Activated effector memory CD4-positive, alpha-beta T cell treated with Interleukin-2 at 50 U/mL for 16 hours (primary cell): ENCODE measurements at regions not wholly inside any gene's neighbourhood (a gene's known extent, or its start where the extent isn't known, plus 50 kb on each side); places are given as distances from the start of the nearest gene placed in this dataset.

Experiments
- DNase-seq: peaks from one replicate; pipeline ENCODE4 v3.0.0-alpha.2; 2020

DNA sequence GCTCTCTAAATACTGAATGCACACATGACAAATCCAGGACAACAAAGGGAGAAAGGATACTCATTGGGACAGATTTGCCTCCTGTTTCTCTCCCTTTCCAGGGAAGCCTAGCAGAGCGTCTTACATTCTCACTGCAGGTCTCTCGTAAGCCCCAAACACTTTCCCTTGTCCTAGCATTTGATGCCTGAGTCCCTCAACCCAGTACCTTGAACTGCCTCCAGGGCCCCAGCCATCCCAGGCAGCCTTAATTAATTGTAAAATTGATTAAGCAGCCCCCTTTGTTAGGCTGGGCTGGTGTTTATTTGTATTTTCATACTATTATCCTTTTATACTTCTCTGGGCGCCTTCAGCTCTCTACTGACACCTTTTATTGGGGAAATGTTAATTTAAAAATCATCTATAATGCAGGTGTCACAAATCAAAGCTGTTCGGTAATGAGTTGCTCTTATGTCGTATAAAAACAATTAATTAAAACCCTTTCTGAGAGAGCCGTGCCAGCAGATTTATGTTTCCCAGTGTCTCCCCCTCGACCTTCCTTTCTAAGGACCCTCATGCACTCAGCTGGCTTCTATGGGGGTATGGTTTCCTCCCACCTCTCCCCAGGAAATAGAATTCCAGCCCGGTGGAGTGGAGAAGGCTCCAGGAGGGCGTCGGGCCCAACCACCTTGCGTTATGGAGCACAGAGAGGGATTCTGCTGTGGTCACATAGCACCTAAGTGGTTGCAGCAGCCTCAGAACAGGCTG lies 243.8 kb downstream of the RPS24 start:
- DNase-seq, result no peak

DNA sequence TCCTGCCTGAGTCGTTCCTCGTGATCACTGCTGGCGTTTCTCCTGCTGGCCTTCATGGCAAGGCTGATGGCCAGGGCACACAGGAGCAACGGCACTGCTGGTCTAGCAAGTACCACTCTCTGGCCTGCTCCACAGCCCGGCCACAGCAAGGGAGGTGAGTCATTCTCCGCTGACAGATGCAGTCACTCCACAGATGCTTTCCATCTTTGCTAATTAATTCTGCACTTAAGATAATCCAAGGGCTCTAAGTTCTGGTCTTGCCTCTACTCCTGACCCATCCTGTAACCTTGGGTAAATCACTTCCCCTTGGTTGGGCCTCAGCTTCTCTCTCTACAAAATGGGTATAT lies 244.4 kb downstream of the RPS24 start:
- DNase-seq, result no peak

DNA sequence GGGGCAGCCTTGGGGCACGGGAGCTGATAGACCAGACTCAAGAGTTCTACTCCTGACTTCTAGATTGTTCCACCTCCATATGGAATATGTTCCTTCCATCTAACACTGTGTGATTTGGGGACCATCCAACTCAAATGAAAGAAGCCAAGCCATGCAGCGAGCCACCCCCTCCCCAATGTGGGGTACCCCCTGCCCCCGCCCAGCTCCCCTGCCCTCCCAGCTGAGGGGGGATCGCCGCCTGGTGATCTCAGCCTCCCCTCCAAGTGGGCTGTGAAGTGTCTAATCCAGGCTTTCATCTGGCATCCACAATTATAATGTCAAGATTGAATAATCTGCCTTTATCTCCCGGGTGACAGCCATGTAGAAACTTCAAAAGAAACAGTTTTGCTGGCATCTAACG lies 246.1 kb downstream of the RPS24 start:
- DNase-seq, result no peak

DNA sequence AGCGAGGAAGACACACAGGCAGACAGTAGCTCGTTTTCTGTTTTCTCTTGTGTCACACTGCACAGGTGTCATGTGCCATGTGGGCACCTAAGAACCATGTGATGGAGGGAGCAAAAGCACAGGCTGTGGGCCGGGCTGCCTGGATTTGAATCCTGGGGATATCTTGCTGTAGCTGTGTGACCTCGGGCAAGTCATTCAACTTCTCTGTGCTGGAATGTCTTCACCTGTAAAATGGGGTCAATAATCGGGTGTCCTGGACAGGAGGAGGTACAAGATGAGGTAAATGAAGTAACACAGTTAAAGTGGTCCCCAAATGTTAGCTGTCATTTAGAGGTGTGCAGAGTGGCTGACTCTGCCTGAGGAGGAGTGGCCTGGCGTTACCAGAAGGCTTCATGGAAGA lies 246.9 kb downstream of the RPS24 start:
- no peak for DNase-seq

DNA sequence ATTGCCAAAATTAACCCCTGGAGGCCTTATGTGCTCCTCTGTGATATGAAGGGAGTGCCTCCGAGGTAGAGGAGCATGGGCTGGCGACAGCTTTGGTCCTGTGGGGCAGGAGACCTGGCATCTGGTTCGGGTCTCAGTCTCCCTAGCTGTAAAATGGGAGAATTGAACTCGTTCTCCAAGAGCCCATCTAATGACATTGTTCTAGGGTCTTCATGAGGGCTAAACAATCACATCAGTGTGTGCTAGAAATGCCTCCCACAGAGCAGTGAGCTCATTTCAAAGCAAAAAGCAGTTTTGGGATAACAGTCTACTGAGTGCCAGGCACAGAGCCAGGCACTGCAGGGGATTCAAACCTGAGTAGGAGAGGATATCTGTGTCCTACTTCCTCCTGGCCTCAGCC lies 248.0 kb downstream of the RPS24 start:
- no peak for DNase-seq

DNA sequence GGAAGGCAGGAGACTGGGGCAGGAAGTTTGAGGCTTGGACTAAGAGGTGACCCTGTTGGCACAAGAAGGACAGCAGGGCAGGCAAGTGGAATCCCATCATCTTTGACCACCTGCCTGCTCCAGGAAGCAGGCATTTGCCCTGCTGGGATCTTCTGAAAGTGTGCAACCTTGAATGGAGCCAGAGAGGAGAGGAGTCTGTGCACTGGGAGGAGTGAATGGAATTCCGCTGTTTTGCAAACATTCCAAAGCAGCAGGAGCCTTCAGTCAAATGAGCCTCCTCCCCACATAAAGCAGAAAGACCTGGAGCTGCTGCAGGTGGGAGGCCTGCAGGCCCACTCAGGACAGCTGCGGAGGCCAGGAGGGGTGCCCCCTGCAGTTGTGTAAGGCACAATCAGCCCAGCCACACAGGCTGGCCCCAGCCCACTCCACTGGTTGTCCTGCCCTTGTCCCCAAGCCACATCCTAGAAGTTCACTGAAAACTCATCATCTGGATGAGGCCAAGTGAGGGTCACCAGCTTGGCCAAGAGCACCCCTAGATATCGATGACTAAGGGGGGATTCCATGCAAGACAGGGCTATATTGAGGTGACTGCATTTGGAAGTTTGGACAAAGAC lies 249.5 kb downstream of the RPS24 start:
- no peak for DNase-seq

DNA sequence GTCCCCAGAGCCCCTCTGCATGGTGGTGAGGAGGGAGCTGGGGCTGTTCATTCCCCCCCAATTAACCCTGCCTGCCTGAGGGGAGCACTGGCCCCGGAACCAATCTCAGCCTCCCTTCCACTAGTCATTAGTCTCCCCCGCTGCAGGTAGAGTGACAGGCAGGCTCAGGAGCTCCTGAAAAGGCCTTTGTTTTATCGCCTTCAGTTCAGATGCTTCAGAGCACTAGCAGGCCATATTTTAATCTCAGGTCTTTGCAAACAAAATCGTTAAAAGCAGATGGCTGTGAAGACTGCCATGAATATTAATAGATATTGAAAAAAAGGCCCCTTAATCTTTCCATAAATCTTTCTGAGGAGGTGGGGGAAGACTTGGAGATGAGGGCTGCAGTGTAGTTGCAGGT lies 250.7 kb downstream of the RPS24 start:
- no peak for DNase-seq

DNA sequence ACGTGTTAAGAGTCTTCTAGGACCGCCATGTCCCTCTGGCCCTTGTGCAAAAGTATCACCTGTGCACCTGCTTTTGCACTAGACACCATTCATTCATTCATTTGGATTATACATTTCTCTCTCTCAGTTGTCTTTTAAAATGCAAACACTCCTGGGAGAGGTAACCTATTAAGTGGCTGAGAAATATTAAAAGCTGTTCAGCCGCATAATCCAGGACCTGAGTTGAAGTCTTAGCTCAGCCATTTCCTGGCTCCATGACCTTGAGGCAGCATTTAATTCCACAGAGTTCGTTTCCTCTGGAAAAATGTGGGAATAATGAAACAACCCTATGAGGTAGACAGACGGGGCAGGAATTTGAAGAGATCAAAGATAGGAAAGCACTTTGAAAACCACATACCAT lies 251.6 kb downstream of the RPS24 start:
- DNase-seq, result no peak

DNA sequence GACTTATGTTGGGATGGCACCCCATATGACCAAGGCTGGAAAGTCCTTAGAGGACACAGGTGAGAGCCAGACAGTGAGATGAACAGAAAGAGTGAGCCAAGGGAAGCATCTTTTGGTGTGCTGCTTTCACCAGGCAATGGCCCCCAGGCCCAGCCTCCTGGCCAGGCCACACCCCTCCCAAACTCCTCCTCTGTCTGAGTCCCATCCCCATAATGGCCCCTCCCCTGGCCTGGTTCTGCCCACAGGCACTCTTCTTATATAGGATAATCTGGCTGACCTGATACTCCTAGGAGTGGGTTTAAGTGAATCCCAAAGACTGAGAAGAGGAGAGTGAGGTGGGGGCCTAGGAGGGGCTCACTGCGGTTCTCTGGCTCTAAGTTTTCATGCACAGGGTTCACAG lies 252.5 kb downstream of the RPS24 start:
- DNase-seq, result no peak

DNA sequence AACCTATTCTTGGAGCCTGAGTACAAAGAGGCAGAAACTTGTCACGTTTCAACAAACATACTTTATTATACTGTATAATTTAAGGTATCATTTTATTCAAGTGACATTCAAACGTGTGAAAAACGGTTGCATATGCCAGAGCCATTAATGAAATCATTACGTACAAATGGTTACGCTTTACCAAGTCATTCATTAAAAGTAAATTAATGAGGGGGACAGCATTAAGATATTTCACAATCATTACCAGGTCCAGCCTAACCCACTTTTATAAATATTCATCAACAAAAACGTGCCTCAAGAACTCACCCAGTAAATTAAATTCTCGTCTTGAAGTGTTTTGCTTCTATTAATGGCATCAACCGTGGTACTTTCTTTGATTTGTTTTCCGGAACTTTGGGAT lies 253.0 kb downstream of the RPS24 start:
- DNase-seq, result no peak

DNA sequence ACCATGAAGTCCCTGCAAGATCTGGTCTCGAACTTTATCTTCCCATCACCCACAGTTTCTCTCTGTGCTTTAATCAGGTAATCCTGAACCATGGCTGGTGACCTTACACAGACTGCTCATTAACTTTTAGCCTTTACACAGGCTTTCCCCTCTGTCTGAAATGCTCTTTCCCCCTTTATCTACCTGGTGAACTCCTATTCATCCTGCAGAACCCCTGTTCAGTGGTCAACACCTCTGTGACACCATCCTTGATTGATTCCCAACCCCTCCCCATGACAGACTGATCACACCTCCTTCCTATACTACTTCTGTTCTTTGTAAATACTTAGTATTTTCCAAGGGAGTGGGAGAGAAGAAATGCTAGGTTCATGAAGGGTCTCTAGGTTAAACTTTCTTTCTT lies 254.0 kb downstream of the RPS24 start:
- no peak for DNase-seq

DNA sequence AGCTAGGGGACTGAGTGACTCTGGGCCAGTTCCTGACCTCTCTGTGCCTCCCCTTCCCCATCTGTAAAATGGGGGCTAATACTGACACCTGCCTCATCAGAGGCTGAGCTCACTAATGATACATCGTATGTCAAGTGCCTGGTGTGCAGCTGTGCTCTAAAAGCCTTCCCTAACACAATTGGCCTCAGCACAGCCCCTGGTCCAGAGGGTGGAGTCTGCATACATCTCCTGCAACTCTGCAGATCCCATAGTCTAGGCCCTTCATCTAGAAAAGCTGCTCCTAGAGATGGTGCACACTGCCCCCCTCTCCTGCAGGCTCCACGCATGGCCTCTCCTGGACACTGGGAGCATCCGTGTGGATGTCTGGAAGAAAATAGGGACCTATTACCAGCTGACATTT lies 255.0 kb downstream of the RPS24 start:
- DNase-seq, result no peak

DNA sequence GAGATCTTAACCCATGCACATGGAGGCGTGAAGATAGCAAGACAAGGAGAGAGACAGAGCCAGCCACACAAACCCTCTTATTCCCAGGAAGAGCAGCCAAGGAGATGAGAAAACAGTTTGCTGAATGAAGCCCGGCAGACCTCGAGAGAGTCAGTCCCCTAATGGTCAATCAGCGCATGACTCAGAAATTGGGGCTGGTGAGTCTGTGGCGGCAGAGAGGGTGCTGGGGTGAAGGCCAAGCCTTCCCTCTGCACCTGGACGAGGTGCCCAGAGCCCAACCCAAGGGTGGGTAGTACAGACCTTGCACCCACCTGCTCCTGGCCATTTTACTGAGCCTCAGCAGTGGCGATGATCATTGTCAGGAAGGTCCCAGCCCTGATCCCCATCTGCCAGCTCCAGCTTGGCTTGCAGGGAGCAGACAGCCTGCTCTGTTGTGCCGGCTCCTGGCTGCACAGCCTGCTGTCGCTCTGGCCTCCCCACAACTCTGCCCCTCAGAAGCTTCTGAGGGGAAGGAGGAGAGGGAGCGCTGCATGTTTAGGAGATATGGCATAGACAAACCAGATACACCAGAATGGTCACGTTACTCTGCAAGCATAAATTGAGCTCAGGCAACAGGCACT lies 256.6 kb downstream of the RPS24 start:
- DNase-seq, result no peak

DNA sequence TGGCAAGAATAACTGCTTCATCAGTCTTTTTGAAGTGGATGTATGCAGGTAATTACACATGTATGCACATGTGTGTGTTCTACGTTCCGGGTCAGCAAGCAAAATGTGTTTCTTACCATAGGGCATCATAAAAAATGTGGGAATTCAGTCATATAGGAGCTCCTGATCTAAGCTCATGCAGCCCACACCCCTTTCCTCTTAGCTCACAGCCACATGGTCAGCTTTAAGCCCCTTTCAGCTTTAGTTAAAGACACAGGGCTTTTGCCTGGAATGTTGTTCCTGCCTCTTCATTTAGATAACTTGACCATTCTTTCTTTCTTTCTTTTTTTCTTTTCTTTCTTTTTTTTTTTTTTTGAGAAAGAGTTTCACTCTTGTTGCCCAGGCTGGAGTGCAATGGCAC lies 258.1 kb downstream of the RPS24 start:
- DNase-seq, result no peak

DNA sequence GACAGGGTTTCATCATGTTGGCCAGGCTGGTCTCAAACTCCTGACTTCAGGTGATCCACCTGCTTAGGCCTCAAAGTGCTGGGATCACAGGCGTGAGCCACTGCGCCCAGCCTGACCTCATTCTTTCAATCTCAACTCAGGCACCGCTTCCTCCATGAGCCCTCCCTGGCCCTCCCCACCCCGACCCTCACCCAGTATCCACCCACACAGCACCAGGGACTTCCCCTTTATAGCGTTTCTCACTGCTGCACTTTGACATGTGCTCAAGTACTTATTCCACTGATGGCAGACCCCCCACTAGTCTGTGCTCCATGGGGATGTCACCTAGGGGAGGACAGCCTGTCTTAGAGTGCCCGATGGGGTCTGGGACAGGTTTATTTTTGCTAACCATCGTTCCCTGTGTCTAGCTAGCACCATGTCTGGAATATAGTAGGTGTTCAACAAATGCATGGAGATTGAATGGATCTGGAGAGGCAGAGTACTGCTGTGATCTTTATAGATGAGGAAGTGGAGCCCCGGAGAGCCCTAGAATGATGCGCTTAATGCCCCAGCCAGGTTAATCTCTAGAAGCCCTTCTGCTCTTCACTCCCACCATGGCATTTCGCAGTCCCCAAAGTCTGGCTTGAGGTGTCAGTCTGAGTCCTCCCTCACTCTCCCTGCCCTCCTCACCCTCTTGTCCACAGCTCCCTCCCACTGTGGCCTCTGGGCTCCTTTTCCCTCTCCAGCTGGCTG lies 258.8 kb downstream of the RPS24 start:
- no peak for DNase-seq

DNA sequence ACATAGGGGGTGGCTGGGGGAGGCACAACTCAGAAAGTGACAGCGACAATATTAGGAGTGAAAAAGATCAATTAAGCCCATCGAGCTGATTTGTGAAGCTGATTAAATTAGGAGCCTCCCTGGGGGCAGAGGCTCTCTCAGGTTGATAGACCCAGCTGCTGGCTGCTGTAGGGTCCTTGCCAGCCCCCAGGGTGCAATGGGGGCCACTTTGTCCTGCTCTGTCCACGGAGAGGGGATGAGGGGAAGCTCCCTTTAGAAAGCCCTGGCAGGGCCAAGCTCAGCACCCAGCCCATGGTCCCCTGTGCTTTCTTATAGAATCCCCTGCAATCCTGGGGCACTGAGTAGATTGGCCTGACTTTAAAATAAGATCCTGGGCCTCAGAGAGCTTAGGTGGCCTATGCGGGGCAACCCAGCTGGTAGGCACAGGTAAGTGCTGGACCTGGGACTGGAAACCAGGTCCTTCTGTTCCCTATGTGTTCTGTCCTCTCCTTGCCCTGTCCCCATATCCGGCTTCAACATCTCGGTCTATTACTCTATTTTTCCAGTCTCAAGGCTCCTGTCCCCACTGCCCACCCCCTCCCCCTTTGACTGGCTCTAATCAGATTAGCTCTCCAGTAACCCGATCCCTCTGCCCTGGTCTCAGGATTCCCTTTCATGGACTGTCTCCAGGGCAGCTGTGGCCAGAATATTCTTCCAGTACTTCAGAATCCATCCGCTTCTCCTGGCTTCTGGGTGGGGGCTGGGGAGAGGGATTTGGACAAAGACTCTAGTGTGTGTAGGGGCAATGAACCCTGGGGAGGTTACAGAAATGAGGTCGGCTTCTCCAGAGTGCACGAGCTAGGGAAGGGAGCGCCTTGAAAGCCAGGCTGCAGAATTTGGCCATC lies 259.6 kb downstream of the RPS24 start:
- DNase-seq, result no peak

DNA sequence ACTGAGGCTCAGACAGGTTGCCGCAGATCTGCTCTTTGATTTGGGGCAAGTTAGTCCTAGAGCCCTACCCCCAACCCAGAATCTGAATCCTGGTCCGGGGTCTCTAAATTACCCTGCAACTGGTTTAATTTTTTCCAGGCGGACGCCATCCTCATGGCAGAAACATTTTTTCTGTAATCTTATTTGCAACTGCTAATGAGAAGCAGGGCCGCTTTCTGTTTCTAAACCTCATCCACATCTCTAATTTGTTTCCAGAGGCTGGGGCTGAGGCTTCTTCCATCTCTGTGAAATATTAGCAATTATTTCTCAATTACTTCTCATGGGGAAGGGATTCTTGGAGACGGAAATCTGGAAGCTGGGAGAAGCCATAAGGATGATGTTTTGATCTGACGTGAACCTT lies 261.6 kb downstream of the RPS24 start:
- DNase-seq, result no peak

DNA sequence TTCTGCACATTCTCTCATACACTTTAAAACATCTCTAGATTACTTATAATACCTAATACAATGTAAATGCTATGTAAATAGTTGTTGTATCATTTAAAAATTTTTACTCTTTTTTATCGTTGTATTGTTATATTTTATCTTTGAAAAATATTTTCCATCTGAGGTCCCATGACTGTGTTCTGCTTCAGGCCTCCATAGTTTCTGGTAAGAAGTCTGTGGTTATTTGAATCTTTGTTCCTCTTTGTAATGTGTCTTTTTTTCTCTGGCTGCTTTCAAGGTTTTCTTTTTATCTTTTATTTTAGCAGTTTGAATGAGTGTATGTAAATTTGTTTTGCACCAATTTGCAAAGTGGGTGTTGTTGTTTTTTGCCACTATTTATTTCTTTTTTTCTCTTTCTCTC lies 263.1 kb downstream of the RPS24 start:
- no peak for DNase-seq

DNA sequence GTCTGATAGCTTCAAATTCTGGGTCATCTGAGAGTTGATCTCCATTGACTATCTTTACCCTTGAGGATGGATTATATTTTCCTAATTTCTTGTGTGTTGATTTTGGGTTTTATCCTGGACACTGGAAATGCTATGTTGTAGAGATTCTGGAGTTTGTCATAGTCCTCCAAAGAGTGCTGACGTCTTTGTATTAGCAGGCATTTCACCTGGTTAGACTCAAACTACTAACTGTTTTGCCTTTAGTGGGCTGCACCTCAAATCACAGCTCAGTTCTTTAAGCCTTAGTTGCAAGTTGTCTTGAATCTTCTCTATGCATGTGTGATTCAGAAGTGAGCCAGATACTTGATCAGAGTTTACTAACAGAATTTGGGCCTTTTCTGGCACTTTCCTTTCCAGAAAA lies 264.3 kb downstream of the RPS24 start:
- no peak for DNase-seq

DNA sequence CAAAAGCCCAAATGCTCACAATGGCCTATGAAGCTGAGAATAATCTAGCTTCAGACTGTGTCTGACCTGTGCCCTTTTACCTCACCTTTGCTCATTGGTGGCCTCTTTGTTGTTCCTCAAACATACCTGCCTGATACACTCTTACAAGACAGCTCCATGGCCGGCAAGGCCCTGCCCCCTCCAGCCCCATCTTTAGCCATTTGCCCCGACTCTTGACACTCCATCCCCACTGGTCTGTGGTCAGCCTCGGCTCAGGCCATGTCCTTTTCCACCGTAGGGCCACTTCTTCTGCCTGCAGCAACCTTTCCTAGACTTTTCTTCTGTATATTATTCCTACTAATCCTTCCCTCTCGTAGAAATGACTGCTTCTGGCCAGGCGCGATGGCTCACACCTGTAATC lies 265.2 kb downstream of the RPS24 start:
- no peak for DNase-seq

DNA sequence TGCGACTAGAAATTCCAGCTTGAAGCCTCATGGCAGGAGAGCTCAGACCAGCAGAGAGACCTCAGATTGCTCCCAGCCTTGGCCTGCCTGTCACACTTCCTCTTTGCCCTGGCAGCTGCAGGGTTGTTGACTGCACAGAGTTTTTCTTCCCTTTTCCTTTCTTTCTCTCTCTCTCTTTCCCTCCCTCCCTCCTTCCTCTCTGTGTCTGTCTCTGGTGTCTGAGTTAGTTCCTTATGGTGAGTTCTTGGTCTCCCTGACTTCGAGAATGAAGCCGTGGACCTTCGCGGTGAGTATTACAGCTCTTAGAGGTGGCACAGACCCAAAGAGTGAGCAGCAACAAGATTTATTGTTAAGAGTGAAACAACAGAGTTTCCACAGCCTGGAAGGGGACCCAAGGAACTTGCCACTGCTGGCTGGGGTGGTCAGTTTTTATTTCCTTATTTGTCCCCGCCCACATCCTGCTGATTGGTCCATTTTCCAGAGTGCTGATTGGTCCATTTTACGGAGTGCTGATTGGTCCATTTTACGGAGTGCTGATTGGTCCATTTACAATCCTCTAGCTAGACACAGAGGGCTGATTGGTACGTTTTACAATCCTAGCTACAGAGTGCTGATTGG lies 266.3 kb downstream of the RPS24 start:
- no peak for DNase-seq

DNA sequence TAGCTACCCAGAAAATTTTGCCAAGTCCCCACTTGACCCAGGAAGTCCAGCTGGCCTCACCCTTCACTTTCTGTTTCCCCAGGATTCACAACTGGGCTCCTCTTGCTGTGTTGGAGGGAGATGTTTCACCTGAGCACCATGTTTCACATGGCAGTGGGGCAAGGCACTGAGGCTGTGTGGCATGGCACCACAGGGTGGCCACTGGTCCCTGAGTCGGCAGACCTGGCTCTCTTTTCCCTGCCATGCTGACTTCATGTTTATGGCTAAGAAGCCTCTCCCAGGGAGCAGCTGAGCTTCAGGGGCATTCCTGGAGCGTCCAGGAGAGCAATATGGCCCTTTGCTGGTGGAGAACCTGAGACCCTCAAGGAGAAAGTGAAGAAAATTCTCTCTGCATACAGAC lies 266.9 kb downstream of the RPS24 start:
- DNase-seq, result no peak

DNA sequence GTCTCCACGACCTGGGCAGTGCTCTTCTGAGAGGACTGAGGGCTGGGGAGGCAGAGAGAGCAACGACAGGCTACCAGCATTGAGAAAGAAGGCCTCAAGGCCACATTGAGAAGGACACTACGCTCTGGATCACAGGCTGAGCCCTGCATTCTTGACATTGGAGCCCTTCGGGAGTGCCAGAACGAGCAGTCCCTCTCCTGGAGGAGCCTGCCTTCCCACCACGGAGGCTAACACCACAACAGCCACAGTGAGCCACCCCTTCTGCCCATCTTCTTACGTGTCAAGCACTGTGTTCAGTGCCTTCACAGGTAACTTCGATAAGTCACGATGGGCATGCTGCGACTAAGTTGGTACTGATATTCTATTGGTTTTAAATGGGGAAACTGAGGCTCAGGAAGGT lies 267.8 kb downstream of the RPS24 start:
- DNase-seq, result no peak
